Muscle layer of colon (tissue), 2 donors: ENCODE measurements at regions not wholly inside any gene's neighbourhood (a gene's known extent, or its start where the extent isn't known, plus 50 kb on each side); places are given as distances from the start of the nearest gene placed in this dataset.

Source experiments
- H3K27ac ChIP-seq: one replicate; pipeline ENCODE4 v1.7.0; 2013; ENCODE audit warnings: low read depth, mild to moderate bottlenecking, low read length, moderate library complexity
- H3K27me3 ChIP-seq, 2 donors: one replicate each; pipeline ENCODE4 v1.7.0; 2013; ENCODE audit warnings: low read length in 2 of 2, mild to moderate bottlenecking in 2 of 2; ENCODE audit not compliant: insufficient read depth in 2 of 2, control insufficient read depth in 1 of 2
- H3K36me3 ChIP-seq: one replicate; pipeline ENCODE4 v1.7.0; 2013; ENCODE audit warnings: mild to moderate bottlenecking, low read length; ENCODE audit not compliant: insufficient read depth
- H3K4me1 ChIP-seq: one replicate; pipeline ENCODE4 v1.7.0; 2013; ENCODE audit warnings: mild to moderate bottlenecking, low read length; ENCODE audit not compliant: insufficient read depth
- H3K4me3 ChIP-seq, 2 donors: one replicate each; pipeline ENCODE4 v1.7.0; 2013; ENCODE audit warnings: low read length in 2 of 2, low read depth in 1 of 2, mild to moderate bottlenecking in 1 of 2, moderate library complexity in 1 of 2
- H3K9ac ChIP-seq: one replicate; pipeline ENCODE4 v1.7.0; 2013; ENCODE audit warnings: low read length
- H3K9me3 ChIP-seq: one replicate; pipeline ENCODE4 v1.7.0; 2013; ENCODE audit warnings: mild to moderate bottlenecking, low read length
- donor health status: abdominal sarcoma.
- donor health status: Adenocarcinoma of cecum.

DNA sequence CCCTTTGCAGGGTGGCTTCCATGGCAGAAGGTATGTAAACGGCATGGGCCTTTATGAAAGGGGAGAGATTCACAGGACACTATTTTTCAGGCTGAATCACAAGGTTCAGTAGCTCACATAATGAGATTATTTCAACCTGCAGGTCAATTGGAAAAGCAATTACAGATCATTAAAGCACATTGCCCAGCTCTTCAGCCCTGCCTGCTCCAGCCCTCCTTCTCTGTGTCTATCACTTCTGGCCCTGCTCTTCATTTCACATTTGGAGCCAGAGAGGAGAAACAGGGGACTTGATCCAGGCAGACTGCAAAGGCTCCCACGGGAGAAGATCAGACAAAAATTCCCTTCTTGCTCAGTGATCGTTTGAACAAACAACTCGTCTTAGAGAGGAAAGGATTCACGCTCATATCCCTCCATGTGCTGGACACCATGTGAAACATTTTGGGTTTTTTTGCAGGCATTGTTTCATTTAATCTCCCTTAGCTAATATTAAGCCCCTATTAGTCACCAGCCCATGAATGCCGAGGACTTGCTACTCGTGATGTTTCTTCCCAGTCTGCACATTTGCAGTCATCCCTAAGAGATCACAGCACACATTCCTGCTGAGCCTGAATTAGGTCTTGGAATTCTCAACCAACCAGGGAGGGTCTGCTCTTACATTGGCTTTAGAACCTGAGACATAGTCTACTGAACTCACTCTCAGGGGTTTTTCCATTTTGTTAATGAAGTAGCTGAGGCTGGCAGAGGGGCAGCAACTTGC is 443.9 kb upstream of the CCL2 start:
- no peak overlapping the region for H3K4me3 ChIP-seq
- no peaks in the 10 kb centered on the region for H3K4me1 ChIP-seq
- no peak overlapping the region for H3K9ac ChIP-seq
- no peak overlapping the region for H3K27ac ChIP-seq
- no peaks in the 10 kb centered on the region for H3K36me3 ChIP-seq
- no peaks in the 10 kb centered on the region for H3K9me3 ChIP-seq
- H3K27me3 ChIP-seq, result no peaks in the 10 kb centered on the region

GRCh38 chr17:33811984-33812577 is 443.0 kb upstream of the CCL2 start:
- Histone ChIP-seq H3K27ac (no peak overlapping the region), H3K27me3 (no peaks in the 10 kb centered on the region), H3K9ac (no peak overlapping the region), H3K36me3 (no peaks in the 10 kb centered on the region), H3K4me1 (no peaks in the 10 kb centered on the region), H3K4me3 (no peak overlapping the region), H3K9me3 (no peaks in the 10 kb centered on the region)

DNA sequence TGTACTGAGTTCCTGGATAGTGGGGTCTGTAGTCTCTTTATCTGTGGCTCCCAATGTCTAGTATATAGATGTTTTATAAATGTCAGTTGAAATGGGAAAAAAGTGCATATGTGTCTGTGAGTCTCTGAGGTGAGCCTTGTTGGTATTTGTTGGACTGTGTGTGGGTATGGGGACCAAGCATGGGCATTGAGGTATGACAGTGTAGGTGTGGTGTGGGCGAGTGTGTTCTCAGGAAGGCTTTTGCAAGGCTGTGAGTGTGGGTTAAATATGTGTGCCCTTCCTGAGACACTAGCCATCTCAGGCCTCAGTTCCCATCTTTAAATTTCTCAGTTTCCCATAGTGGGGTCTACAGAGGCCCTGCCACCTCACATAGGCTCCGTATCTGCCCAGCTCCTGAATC is 440.2 kb upstream of the CCL2 start:
- no peaks in the 10 kb centered on the region for H3K27me3 ChIP-seq
- no peaks in the 10 kb centered on the region for H3K9me3 ChIP-seq

GRCh38 chr17:33816036-33816435 is 439.0 kb upstream of the CCL2 start:
- Histone ChIP-seq H3K27ac (no peak overlapping the region), H3K9me3 (no peaks in the 10 kb centered on the region), H3K27me3 (no peaks in the 10 kb centered on the region), H3K4me3 (no peak overlapping the region), H3K4me1 (no peaks in the 10 kb centered on the region), H3K9ac (no peak overlapping the region), H3K36me3 (no peaks in the 10 kb centered on the region)

More for the DNA sequence above, 440.2 kb upstream of the CCL2 start:
- Histone ChIP-seq H3K4me3 (no peak overlapping the region), H3K27ac (no peak overlapping the region), H3K9ac (no peak overlapping the region), H3K36me3 (no peaks in the 10 kb centered on the region), H3K4me1 (no peaks in the 10 kb centered on the region)

DNA sequence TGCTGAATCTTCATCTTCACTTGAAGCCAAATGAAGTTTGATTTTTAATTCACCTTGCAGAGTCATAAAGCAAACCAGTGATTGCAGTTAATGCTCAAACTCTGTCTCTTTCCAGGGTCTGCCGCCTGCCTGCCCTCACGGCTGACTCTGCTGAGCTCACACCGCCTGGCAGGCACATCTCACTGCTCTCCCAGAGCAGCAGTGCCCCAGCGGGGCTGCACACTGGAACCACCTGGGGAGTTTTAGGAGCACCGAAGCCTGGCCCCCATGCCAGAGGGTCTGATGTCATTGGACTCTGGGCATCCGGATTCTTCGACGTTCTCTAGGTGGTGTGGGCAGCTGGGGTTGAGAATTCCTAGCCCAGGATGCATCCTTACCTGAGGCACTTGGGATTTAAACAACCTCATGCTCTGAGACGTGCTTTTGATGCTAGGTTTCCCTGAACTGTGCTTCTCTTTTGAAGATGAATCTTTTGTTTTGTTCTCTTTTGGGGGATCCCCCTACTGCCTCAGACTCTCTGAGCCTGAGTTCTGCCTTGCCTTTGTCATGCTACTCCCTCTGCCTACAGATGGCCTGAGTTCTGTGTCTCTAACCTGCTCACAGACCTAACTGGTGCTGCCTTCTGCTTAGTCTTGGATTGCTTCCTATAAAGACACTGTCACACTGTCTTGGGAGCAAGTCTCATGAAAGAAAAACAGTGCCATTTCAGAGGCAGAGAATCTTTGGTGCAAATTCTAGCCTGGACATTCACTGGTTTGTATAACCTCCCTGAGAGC is 438.1 kb upstream of the CCL2 start:
- no peak overlapping the region for H3K27ac ChIP-seq
- H3K27me3 ChIP-seq, result no peaks in the 10 kb centered on the region
- H3K36me3 ChIP-seq, result no peaks in the 10 kb centered on the region
- H3K4me1 ChIP-seq, result no peaks in the 10 kb centered on the region
- H3K9ac ChIP-seq, result no peak overlapping the region
- H3K4me3 ChIP-seq, result no peak overlapping the region
- H3K9me3 ChIP-seq, result no peaks in the 10 kb centered on the region

GRCh38 chr17:33819539-33819938 is 435.5 kb upstream of the CCL2 start:
- Histone ChIP-seq H3K9me3 (no peaks in the 10 kb centered on the region), H3K36me3 (no peaks in the 10 kb centered on the region), H3K9ac (no peak overlapping the region), H3K27me3 (no peaks in the 10 kb centered on the region), H3K27ac (no peak overlapping the region), H3K4me1 (no peaks in the 10 kb centered on the region), H3K4me3 (no peak overlapping the region)

GRCh38 chr17:33832262-33832661 is 422.8 kb upstream of the CCL2 start:
- no peaks in the 10 kb centered on the region for H3K27me3 ChIP-seq
- H3K4me3 ChIP-seq, result no peak overlapping the region
- H3K9me3 ChIP-seq, result no peaks in the 10 kb centered on the region
- H3K9ac ChIP-seq, result no peak overlapping the region
- no peak overlapping the region for H3K27ac ChIP-seq
- no peaks in the 10 kb centered on the region for H3K4me1 ChIP-seq
- no peaks in the 10 kb centered on the region for H3K36me3 ChIP-seq

DNA sequence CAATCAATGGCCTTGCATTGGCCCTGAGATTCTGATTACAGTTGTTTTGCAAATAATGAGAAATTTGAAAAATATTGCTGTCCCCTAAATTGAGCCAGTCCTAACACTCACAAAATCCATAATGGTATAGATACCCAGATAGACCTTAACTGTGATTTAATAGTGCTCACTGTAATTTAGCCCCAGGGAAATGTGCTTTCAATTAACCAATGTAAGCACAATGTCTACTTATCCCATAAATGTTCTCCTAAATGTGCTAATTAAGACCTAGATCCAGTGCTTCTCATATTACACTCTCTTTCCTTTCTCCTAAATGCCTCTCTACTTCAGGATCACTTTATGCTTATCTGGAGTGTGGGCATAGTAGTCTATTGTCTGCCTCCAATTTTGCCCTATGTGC is 417.8 kb upstream of the CCL2 start:
- H3K36me3 ChIP-seq, result no peaks in the 10 kb centered on the region
- H3K27me3 ChIP-seq, result no peaks in the 10 kb centered on the region
- H3K9ac ChIP-seq, result no peak overlapping the region
- no peak overlapping the region for H3K4me3 ChIP-seq
- H3K27ac ChIP-seq, result no peak overlapping the region
- no peaks in the 10 kb centered on the region for H3K4me1 ChIP-seq
- no peaks in the 10 kb centered on the region for H3K9me3 ChIP-seq

DNA sequence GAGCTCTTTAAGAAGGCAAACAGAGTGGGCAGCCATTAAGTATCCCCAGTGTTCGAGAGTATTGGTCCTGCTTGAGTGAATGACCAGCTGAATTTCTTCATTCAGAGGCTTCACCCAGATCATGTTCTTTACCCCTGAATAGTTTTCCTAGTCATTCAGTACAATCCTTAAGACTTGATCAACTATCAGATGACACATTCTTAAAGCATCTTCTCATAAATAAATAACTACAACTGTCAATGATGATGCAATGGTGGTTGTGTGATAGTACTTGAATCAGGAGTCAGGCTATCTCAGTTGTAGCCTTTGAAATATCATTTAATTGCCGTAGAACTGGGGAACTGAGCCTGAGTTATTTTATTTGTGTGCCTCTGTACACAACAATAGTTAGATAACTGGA is 416.8 kb upstream of the CCL2 start:
- Histone ChIP-seq H3K4me3 (no peak overlapping the region), H3K9me3 (no peaks in the 10 kb centered on the region), H3K27ac (no peak overlapping the region)

GRCh38 chr17:33847900-33848299 is 407.2 kb upstream of the CCL2 start:
- Histone ChIP-seq H3K9me3 (no peaks in the 10 kb centered on the region), H3K4me1 (no peaks in the 10 kb centered on the region), H3K9ac (no peak overlapping the region), H3K4me3 (no peak overlapping the region), H3K36me3 (no peaks in the 10 kb centered on the region), H3K27me3 (no peaks in the 10 kb centered on the region), H3K27ac (no peak overlapping the region)

More for the DNA sequence above, 416.8 kb upstream of the CCL2 start:
- Histone ChIP-seq H3K27me3 (no peaks in the 10 kb centered on the region), H3K9ac (no peak overlapping the region), H3K36me3 (no peaks in the 10 kb centered on the region), H3K4me1 (no peaks in the 10 kb centered on the region)

DNA sequence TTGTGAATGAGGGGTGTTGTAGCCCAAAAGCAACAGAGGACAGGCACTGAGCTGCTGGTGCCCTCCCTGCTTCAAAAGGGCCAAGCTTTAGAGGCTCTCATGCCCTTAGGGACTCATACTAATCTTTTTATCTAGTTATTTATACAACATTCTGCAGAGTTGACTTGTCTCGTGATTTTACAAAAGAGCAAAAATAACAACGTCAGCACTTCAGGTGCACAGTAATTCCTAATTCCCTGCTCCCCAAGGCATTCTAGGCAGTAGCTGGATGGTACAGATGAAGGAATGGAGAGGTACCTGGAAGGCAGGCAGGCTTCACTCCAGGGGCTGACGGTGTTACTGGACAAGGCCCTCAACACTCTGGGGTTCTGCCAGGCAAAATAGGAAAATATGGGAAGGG is 406.7 kb upstream of the CCL2 start:
- Histone ChIP-seq H3K4me3 (no peak overlapping the region), H3K27ac (no peak overlapping the region), H3K27me3 (no peaks in the 10 kb centered on the region), H3K9ac (no peak overlapping the region), H3K36me3 (no peaks in the 10 kb centered on the region), H3K9me3 (no peaks in the 10 kb centered on the region), H3K4me1 (no peaks in the 10 kb centered on the region)
